ENCODE measurements at regions not wholly inside any gene's neighbourhood (a gene's known extent, or its start where the extent isn't known, plus 50 kb on each side); places are given as distances from the start of the nearest gene placed in this dataset.

GRCh38 chr2:198809976-198810375, 647.8 kb downstream of the SATB2 start:
- H3K4me3 ChIP-seq = no peak overlapping the region
- no peak overlapping the region for H3K27ac ChIP-seq (replicated peaks in 1 of 4)
- no peaks in the 10 kb centered on the region for H3K4me1 ChIP-seq
- no peaks in the 10 kb centered on the region for H3K27me3 ChIP-seq
- intact Hi-C loops (cut with DNase I) = no loop called here
- no peak for TF ChIP-seq EP300 (IDR thresholded peaks at IDR 0.05)
- TF ChIP-seq POLR2AphosphoS5 (IDR thresholded peaks at IDR 0.05) = no peak
- TF ChIP-seq CTCF (IDR thresholded peaks at IDR 0.05) = no peak
- TF ChIP-seq POLR2A (IDR thresholded peaks at IDR 0.05; ENCODE audit: low read depth) = no peak
- H3K36me3 ChIP-seq = no peaks in the 10 kb centered on the region
- H3K9me3 ChIP-seq = no peaks in the 10 kb centered on the region
- WGBS = 78% methylated on average over 3 of the region's 3 CpGs
- DNase-seq (ENCODE audit: extremely low spot score) = no peak

GRCh38 chr2:198807131-198807530, 650.6 kb downstream of the SATB2 start:
- Histone ChIP-seq H3K4me1 (no peaks in the 10 kb centered on the region), H3K27me3 (no peaks in the 10 kb centered on the region), H3K27ac (replicated peaks in 1 of 4) (no peak overlapping the region), H3K4me3 (no peak overlapping the region), H3K9me3 (no peaks in the 10 kb centered on the region), H3K36me3 (no peaks in the 10 kb centered on the region)
- intact Hi-C loops (cut with DNase I) = no loop called here
- 82% methylated on average over 2 of the region's 2 CpGs for WGBS
- TF ChIP-seq EP300 (IDR thresholded peaks at IDR 0.05) = no peak
- TF ChIP-seq CTCF (IDR thresholded peaks at IDR 0.05) = no peak
- TF ChIP-seq POLR2AphosphoS5 (IDR thresholded peaks at IDR 0.05) = no peak
- no peak for TF ChIP-seq POLR2A (IDR thresholded peaks at IDR 0.05; ENCODE audit: low read depth)
- DNase-seq (ENCODE audit: extremely low spot score) = no peak

GRCh38 chr2:198795419-198795818, 662.3 kb downstream of the SATB2 start:
- intact Hi-C loops (cut with DNase I) = no loop called here
- Histone ChIP-seq H3K4me3 (no peak overlapping the region), H3K4me1 (no peaks in the 10 kb centered on the region), H3K27me3 (no peaks in the 10 kb centered on the region), H3K27ac (replicated peaks in 1 of 4) (no peak overlapping the region), H3K9me3 (no peaks in the 10 kb centered on the region), H3K36me3 (no peaks in the 10 kb centered on the region)
- 89% methylated on average over 2 of the region's 2 CpGs for WGBS
- DNase-seq (ENCODE audit: extremely low spot score) = no peak
- TF ChIP-seq CTCF (IDR thresholded peaks at IDR 0.05) = no peak
- no peak for TF ChIP-seq POLR2A (IDR thresholded peaks at IDR 0.05; ENCODE audit: low read depth)
- TF ChIP-seq EP300 (IDR thresholded peaks at IDR 0.05) = no peak
- TF ChIP-seq POLR2AphosphoS5 (IDR thresholded peaks at IDR 0.05) = no peak

DNA sequence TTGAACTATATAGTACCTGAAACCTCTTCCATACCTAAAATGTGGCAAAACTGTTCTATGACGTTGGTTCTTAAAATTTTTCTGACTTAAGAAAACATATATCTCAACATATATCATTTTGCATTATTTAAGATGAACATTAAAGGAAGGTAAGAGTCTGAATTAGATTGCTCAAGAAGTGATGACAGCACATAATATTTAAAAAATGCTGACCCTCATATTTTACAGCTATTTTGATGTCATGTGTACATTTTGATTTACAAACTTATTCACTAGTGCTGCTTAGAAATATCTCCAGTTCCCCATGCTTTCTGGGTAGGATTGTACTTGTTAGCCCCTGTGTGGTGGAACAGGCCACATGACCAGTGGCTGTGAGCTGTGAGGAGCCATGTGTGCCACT, 666.1 kb downstream of the SATB2 start:
- TF ChIP-seq POLR2AphosphoS5 (IDR thresholded peaks at IDR 0.05) (no peak), EP300 (IDR thresholded peaks at IDR 0.05) (no peak)
- Histone ChIP-seq H3K4me1 (no peaks in the 10 kb centered on the region), H3K27ac (replicated peaks in 1 of 4) (no peak overlapping the region), H3K4me3 (no peak overlapping the region), H3K36me3 (no peaks in the 10 kb centered on the region), H3K27me3 (no peaks in the 10 kb centered on the region), H3K9me3 (no peaks in the 10 kb centered on the region)
- DNase-seq (ENCODE audit: extremely low spot score) = no peak
- 0% methylated on average over 1 of the region's 1 CpG for WGBS
- intact Hi-C loops (cut with DNase I) = no loop called here

- WGBS = 29% methylated on average over 2 of the region's 2 CpGs
- H3K4me3 ChIP-seq = no peak overlapping the region
- H3K27ac ChIP-seq (replicated peaks in 1 of 4) = no peak overlapping the region
- no peaks in the 10 kb centered on the region for H3K9me3 ChIP-seq
- intact Hi-C loops (cut with DNase I) = no loop called here
- DNase-seq (ENCODE audit: extremely low spot score) = no peak
- H3K4me1 ChIP-seq = no peaks in the 10 kb centered on the region
- no peaks in the 10 kb centered on the region for H3K27me3 ChIP-seq
- TF ChIP-seq POLR2AphosphoS5 (IDR thresholded peaks at IDR 0.05) (no peak), POLR2A (IDR thresholded peaks at IDR 0.05; ENCODE audit: low read depth) (no peak), CTCF (IDR thresholded peaks at IDR 0.05) (no peak), EP300 (IDR thresholded peaks at IDR 0.05) (no peak)
- no peaks in the 10 kb centered on the region for H3K36me3 ChIP-seq
These were observed 669.1 kb downstream of the SATB2 start for GRCh38 chr2:198788676-198789075.

Data from esophagus muscularis mucosa (tissue), 4 donors.